Rectal smooth muscle tissue (tissue), 1 donor: ENCODE measurements at regions not wholly inside any gene's neighbourhood (a gene's known extent, or its start where the extent isn't known, plus 50 kb on each side); places are given as distances from the start of the nearest gene placed in this dataset.

Experiments
- H3K27ac ChIP-seq: one replicate; pipeline ENCODE4 v1.7.0; 2013; ENCODE audit warnings: low read depth, low read length, inconsistent platforms
- H3K27me3 ChIP-seq: one replicate; pipeline ENCODE4 v1.7.0; 2013; ENCODE audit warnings: low read length; ENCODE audit not compliant: control insufficient read depth, insufficient read depth
- H3K36me3 ChIP-seq: one replicate; pipeline ENCODE4 v1.7.0; 2013; ENCODE audit warnings: low read length; ENCODE audit not compliant: control insufficient read depth, insufficient read depth
- H3K4me1 ChIP-seq: one replicate; pipeline ENCODE4 v1.7.0; 2013; ENCODE audit warnings: low read length; ENCODE audit not compliant: control insufficient read depth, insufficient read depth
- H3K4me3 ChIP-seq: one replicate; pipeline ENCODE4 v1.7.0; 2013; ENCODE audit warnings: low read length
- H3K9ac ChIP-seq: one replicate; pipeline ENCODE4 v1.7.0; 2013; ENCODE audit warnings: low read length

DNA sequence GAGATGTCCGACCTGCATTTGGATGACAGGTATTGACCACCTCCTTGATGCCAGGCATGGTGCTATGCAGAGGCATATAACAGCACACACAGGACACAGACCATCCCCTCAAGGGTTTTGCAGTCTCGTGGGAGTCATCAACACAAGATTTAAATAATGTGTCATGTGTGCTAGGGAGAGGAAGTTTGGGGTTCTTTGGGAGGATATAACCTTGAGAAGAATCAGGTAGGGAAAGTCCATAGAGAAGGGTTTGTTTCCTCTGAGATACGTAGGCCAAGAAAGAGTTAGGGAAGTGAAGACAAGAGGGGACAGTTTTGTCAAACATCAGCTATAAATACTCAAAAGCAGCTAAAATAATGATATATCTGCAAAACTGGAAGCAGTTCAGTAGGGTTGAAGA, 215.9 kb upstream of the RBFOX1 start:
- no peaks in the 10 kb centered on the region for H3K4me1 ChIP-seq
- H3K4me3 ChIP-seq, result no peak overlapping the region
- H3K36me3 ChIP-seq, result no peaks in the 10 kb centered on the region
- H3K27ac ChIP-seq, result no peak overlapping the region
- H3K9ac ChIP-seq, result no peak overlapping the region
- no peaks in the 10 kb centered on the region for H3K27me3 ChIP-seq

DNA sequence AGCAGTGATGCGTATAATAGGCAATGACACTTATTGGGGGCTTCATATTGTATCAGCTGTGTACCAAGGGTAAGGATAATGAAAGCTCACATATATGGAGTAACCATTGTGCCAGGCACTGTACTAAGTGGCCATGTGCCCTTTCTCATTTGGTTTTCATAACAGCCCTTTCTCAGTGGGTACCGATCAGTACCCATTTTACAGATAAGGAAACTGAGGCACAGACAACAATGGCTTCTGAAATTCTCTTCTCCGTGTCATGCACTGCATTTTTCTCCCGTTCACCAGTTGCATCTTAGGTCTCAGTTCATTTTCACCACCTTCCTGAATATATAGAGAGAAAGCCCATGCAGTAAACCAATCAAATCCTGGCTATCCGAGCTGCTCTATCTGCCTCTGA, 216.7 kb upstream of the RBFOX1 start:
- no peak overlapping the region for H3K9ac ChIP-seq
- no peaks in the 10 kb centered on the region for H3K27me3 ChIP-seq
- H3K4me3 ChIP-seq, result no peak overlapping the region
- no peaks in the 10 kb centered on the region for H3K4me1 ChIP-seq
- no peaks in the 10 kb centered on the region for H3K36me3 ChIP-seq
- no peak overlapping the region for H3K27ac ChIP-seq

DNA sequence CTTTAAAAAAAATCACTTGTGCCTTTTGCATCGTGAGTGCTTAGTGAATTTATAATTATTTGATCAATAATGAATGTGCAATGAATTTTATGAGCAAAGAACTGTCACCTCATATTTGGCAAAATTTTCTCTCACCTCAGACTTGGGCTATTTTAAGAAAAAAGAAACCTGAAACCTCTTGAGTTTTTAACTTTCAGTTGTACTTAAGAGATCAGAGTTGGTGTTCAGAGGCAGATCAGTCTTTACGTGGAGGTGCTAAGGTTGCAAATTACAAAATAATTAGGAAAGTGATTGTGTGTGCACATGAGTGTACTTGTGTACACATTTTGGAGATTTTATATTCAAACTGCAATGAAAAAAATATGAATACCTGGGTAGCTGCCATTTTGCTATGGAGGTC, 218.7 kb upstream of the RBFOX1 start:
- Histone ChIP-seq H3K4me3 (no peak overlapping the region), H3K27me3 (no peaks in the 10 kb centered on the region), H3K9ac (no peak overlapping the region), H3K27ac (no peak overlapping the region), H3K36me3 (no peaks in the 10 kb centered on the region), H3K4me1 (no peaks in the 10 kb centered on the region)

DNA sequence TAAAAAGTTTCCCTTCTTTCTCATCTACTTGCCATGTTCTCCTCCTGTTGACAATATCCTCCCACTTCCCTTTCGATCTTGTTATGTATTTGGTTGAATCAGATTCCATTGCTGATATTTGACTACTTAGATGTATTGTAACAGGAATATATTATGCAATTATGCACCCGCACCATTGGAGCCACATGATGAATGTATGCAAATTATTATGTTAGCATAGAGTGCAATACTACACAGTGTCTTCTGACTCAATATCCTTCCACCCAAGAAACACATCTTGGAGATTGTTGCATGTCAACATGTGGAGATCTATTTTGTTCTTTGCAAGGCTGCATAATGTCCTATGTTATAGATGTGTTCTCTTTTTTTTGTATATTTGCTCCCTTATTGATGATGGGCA, 219.2 kb upstream of the RBFOX1 start:
- no peaks in the 10 kb centered on the region for H3K36me3 ChIP-seq
- no peak overlapping the region for H3K9ac ChIP-seq
- no peak overlapping the region for H3K27ac ChIP-seq
- H3K4me1 ChIP-seq, result no peaks in the 10 kb centered on the region
- no peaks in the 10 kb centered on the region for H3K27me3 ChIP-seq
- no peak overlapping the region for H3K4me3 ChIP-seq

DNA sequence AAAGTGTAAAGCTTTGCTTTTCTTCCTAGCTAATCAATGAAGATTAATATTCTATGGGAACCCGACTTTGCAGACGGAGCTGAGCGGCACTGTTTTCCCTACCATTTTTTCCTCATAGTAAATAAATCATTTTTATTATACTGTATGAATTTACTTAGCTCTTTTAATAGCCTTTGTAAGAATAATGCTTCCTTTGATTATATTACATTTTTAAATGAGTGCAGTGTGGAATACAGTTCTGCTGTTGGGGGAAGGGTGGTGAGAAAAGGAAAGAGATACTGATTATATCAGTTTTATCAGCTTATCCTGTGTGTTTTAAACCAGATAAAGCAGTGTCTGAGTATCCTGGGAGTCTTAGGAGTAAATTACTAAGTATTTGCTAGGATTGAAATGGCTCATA, 221.4 kb upstream of the RBFOX1 start:
- H3K4me3 ChIP-seq, result no peak overlapping the region
- no peaks in the 10 kb centered on the region for H3K4me1 ChIP-seq
- H3K9ac ChIP-seq, result no peak overlapping the region
- H3K36me3 ChIP-seq, result no peaks in the 10 kb centered on the region
- no peak overlapping the region for H3K27ac ChIP-seq
- H3K27me3 ChIP-seq, result no peaks in the 10 kb centered on the region

DNA sequence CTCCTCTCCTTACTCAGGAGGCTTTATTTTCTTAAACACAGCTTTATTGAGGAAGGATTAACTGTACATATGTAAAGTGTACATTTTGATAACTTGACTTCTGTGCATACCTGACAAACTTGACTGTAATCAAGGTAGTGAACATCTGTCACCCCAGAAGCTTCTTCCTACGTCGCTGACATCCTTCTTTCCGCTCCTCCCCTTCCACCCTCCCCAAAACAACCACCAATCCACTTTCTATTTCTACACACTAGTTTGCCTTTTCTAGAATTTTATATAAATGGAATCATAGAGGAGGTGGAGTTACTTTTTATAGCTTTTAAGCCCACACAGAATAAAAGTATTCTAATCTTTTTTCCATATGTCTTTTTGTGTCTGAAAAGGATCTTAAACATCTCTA, 225.2 kb upstream of the RBFOX1 start:
- Histone ChIP-seq H3K27ac (no peak overlapping the region), H3K4me1 (no peaks in the 10 kb centered on the region), H3K36me3 (no peaks in the 10 kb centered on the region), H3K27me3 (no peaks in the 10 kb centered on the region), H3K9ac (no peak overlapping the region), H3K4me3 (no peak overlapping the region)

DNA sequence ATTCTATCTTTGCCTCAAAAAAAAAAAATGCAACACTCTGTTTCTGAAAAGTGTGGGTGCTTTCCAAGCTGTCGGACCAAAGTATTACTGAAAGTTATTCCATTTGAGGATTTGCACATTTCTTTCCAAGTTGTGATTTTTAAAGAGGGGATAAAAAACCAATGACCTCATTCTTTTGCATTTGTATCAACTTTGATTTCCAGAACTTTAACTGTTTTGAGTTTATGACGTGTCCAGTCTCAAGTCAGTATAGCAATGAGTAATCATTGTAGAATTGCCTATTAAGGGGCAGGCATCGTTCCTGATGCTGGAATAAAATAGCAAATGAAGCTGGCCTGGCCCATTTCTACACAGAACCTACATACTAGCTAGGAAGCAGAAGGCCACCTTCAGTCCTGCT, 229.6 kb upstream of the RBFOX1 start:
- no peak overlapping the region for H3K4me3 ChIP-seq
- no peaks in the 10 kb centered on the region for H3K36me3 ChIP-seq
- no peak overlapping the region for H3K27ac ChIP-seq
- no peaks in the 10 kb centered on the region for H3K27me3 ChIP-seq
- no peak overlapping the region for H3K9ac ChIP-seq
- no peaks in the 10 kb centered on the region for H3K4me1 ChIP-seq

DNA sequence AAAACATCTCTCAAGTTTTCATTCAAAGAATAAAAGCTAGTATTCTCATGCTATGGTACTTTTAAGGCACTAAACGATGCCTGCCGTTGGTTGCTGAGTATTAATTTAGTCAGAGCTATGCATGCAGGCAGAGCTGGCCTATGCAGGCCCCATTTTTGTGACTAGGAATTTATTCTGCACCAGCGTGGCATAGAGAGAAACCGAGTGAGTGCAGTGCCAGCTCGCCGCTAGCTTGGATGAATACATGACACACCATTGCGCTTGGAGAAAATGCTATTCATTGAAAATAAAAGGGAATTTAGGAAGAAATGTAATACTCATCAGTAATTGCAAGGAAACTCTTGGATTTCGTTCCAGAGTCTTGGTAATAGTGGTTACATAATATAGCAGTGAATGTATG, 231.6 kb upstream of the RBFOX1 start:
- no peaks in the 10 kb centered on the region for H3K27me3 ChIP-seq

DNA sequence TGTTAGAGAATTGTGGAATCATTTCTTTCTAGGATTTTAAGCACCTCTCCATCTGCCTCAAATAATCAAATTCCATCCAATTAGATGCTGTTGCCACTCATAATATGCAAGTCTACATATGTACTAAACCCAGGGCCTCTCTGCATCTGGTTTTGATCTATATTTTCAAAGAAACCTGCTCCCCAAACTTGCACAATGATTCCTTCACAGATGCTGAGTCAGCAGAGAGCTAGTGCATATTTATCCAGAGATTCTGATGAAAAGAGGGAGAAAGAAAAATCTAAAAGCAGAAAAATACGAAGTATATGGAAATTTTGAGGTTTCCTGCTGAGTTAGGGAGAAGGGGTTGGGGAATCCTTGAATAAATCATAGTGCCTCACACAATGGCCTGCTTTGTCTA, 235.1 kb upstream of the RBFOX1 start:
- H3K27me3 ChIP-seq, result no peaks in the 10 kb centered on the region
- no peak overlapping the region for H3K27ac ChIP-seq
- H3K36me3 ChIP-seq, result no peaks in the 10 kb centered on the region
- no peaks in the 10 kb centered on the region for H3K4me1 ChIP-seq
- H3K4me3 ChIP-seq, result no peak overlapping the region
- no peak overlapping the region for H3K9ac ChIP-seq

More for the DNA sequence above, 231.6 kb upstream of the RBFOX1 start:
- Histone ChIP-seq H3K27ac (no peak overlapping the region), H3K4me3 (no peak overlapping the region), H3K36me3 (no peaks in the 10 kb centered on the region), H3K9ac (no peak overlapping the region), H3K4me1 (no peaks in the 10 kb centered on the region)

DNA sequence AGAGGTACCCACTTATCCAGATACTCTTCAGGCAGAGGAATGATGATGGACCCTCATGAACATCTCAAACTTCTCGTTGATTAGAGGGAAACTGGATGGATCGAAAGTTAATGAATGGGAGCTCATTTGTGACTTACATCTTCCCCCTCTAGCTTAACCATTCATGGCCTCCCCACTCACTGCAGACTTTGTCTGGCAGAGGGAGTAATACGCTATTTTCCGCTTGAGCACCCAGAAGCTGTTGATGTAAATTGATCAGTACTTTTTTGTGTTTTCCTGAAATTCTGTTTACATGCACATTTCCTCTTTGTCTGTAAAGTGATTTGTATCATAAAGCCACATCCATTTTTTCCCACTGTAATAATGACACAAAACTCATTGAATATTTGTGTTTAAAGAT, 239.1 kb upstream of the RBFOX1 start:
- Histone ChIP-seq H3K4me3 (no peak overlapping the region), H3K27me3 (no peaks in the 10 kb centered on the region), H3K27ac (no peak overlapping the region), H3K9ac (no peak overlapping the region), H3K4me1 (no peaks in the 10 kb centered on the region), H3K36me3 (no peaks in the 10 kb centered on the region)

DNA sequence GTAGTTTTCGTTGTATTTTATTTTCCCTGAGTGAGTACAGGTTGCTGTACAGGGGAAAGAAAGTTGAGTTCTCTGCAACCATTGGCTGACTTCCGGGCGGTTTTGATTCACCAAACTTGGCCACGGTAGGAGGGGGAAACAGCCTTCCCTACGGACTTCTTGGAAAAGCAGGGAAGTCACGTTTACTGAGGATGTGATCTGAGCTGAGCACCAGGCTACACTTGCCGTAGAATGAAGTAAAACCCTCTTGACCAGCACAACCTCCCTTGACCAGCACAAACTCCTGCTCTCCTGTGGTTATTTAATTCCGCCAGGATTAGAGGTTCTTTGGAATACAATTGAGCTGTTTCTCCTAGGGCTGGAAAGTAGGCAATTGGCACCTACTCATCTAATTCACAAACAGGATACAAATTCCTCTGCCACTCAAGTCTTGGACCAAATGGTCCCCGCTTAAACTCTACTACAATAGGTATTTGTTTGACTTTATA, 242.0 kb upstream of the RBFOX1 start:
- Histone ChIP-seq H3K4me3 (no peak overlapping the region), H3K9ac (no peak overlapping the region), H3K36me3 (no peaks in the 10 kb centered on the region), H3K27ac (no peak overlapping the region), H3K27me3 (no peaks in the 10 kb centered on the region), H3K4me1 (no peaks in the 10 kb centered on the region)

DNA sequence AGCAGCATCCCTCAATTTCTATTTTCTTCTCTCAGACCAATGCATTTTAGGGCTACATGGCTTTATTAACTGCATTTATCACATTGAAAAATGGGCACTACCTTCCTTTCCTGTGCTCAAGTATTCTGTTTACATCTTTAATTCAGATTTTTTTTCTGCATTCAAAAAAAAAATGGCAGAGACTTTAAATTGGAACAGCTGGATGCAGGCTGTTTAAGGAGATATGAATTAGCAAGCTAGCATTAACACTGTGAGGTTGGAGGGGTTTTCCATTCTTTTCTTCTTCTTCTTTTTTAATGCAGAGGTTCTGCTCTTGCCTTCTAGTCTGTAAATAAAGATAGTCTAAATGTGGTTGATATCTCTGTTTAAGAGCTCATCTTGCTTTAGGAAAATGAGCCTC, 242.9 kb upstream of the RBFOX1 start:
- Histone ChIP-seq H3K9ac (no peak overlapping the region), H3K36me3 (no peaks in the 10 kb centered on the region), H3K4me3 (no peak overlapping the region), H3K4me1 (no peaks in the 10 kb centered on the region), H3K27me3 (no peaks in the 10 kb centered on the region), H3K27ac (no peak overlapping the region)

DNA sequence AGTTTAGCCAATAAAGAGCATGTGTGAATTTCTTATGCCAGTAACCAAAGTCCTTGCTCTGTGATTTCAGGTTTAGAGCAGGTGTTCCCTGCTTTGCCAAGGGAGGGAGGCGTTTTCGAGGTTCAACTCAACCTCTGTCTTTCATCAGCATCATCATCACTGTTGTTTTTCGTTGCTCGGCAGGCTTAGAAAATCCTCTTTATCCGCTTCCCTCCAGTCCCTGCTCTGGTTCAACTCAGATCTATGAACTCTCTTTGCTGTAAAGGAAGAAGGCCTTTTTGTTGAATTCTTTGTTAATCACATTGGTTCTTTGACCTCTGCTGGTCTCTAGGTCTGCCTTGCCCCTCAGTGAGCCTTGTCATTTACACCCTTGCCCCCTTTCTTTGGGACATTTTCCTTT, 243.9 kb upstream of the RBFOX1 start:
- Histone ChIP-seq H3K4me1 (no peaks in the 10 kb centered on the region), H3K9ac (no peak overlapping the region), H3K27ac (no peak overlapping the region), H3K36me3 (no peaks in the 10 kb centered on the region), H3K27me3 (no peaks in the 10 kb centered on the region), H3K4me3 (no peak overlapping the region)
